ENCODE measurements at regions not wholly inside any gene's neighbourhood (a gene's known extent, or its start where the extent isn't known, plus 50 kb on each side); places are given as distances from the start of the nearest gene placed in this dataset.

- Histone ChIP-seq H3K36me3 (no peaks in the 10 kb centered on the region), H3K9me3 (no peaks in the 10 kb centered on the region), H3K9ac (no peak overlapping the region), H3K4me2 (peak overlapping the region; percentile 63), H3K4me1 (peaks cover 40% of the 10 kb centered on the region), H3K27ac (peak overlapping the region; percentile 52; the same call in 1 of the 2 replicates), H3K4me3 (no peak overlapping the region), H3K27me3 (no peaks in the 10 kb centered on the region), H4K20me1 (no peaks in the 10 kb centered on the region)
- TF ChIP-seq Cebpa-rat (IDR thresholded peaks at IDR 0.05), result no peak
Observed at GRCh38 chr20:23159256-23159946, 73.3 kb upstream of the CD93 start.

- no peak overlapping the region for H3K27ac ChIP-seq
- H4K20me1 ChIP-seq, result no peaks in the 10 kb centered on the region
- H3K4me3 ChIP-seq, result no peak overlapping the region
- no peaks in the 10 kb centered on the region for H3K36me3 ChIP-seq
- H3K9ac ChIP-seq, result no peak overlapping the region
- TF ChIP-seq Cebpa-rat (IDR thresholded peaks at IDR 0.05), result no peak
- no peak overlapping the region for H3K4me2 ChIP-seq
- no peaks in the 10 kb centered on the region for H3K27me3 ChIP-seq
- H3K9me3 ChIP-seq, result no peaks in the 10 kb centered on the region
- H3K4me1 ChIP-seq, result peaks cover 47% of the 10 kb centered on the region
Observed at GRCh38 chr20:23157734-23158133, 71.6 kb upstream of the CD93 start.

- Histone ChIP-seq H4K20me1 (no peaks in the 10 kb centered on the region), H3K9ac (no peak overlapping the region), H3K4me1 (peaks cover 54% of the 10 kb centered on the region), H3K9me3 (no peaks in the 10 kb centered on the region), H3K4me2 (no peak overlapping the region), H3K27me3 (no peaks in the 10 kb centered on the region), H3K27ac (no peak overlapping the region), H3K4me3 (no peak overlapping the region), H3K36me3 (no peaks in the 10 kb centered on the region)
- TF ChIP-seq Cebpa-rat (IDR thresholded peaks at IDR 0.05), result no peak
Observed at GRCh38 chr20:23156842-23157423, 70.8 kb upstream of the CD93 start.

- Histone ChIP-seq H3K9ac (no peak overlapping the region), H3K4me2 (no peak overlapping the region), H3K27me3 (no peaks in the 10 kb centered on the region), H3K4me1 (peaks cover 54% of the 10 kb centered on the region), H3K36me3 (no peaks in the 10 kb centered on the region), H3K4me3 (no peak overlapping the region), H3K27ac (no peak overlapping the region), H3K9me3 (no peaks in the 10 kb centered on the region), H4K20me1 (no peaks in the 10 kb centered on the region)
- TF ChIP-seq Cebpa-rat (IDR thresholded peaks at IDR 0.05), result no peak
Observed at GRCh38 chr20:23156170-23156841, 70.2 kb upstream of the CD93 start.

- H4K20me1 ChIP-seq, result no peaks in the 10 kb centered on the region
- TF ChIP-seq Cebpa-rat (IDR thresholded peaks at IDR 0.05), result no peak
- peak overlapping the region; percentile 64 for H3K4me2 ChIP-seq
- no peaks in the 10 kb centered on the region for H3K9me3 ChIP-seq
- H3K27me3 ChIP-seq, result no peaks in the 10 kb centered on the region
- no peak overlapping the region for H3K9ac ChIP-seq
- H3K4me1 ChIP-seq, result peaks cover 55% of the 10 kb centered on the region
- no peak overlapping the region for H3K4me3 ChIP-seq
- 0 out of 2 replicates have a peak overlapping the region, but pooled peaks have one; percentile 22 for H3K27ac ChIP-seq
- H3K36me3 ChIP-seq, result no peaks in the 10 kb centered on the region
Observed at GRCh38 chr20:23155141-23155590, 69.0 kb upstream of the CD93 start.

GRCh38 chr20:23153696-23154341 is 67.7 kb upstream of the CD93 start:
- H3K4me1 ChIP-seq, result peaks cover 48% of the 10 kb centered on the region

GRCh38 chr20:23152902-23153301 is 66.8 kb upstream of the CD93 start:
- Histone ChIP-seq H4K20me1 (no peaks in the 10 kb centered on the region), H3K4me1 (peaks cover 46% of the 10 kb centered on the region), H3K9me3 (no peaks in the 10 kb centered on the region), H3K27me3 (no peaks in the 10 kb centered on the region), H3K4me2 (peak overlapping the region; percentile 65), H3K4me3 (no peak overlapping the region), H3K27ac (peak overlapping the region; percentile 52), H3K9ac (no peak overlapping the region), H3K36me3 (no peaks in the 10 kb centered on the region)
- TF ChIP-seq Cebpa-rat (IDR thresholded peaks at IDR 0.05), result no peak

More at GRCh38 chr20:23153696-23154341, 67.7 kb upstream of the CD93 start:
- Histone ChIP-seq H3K9ac (no peak overlapping the region), H3K4me3 (no peak overlapping the region), H3K9me3 (no peaks in the 10 kb centered on the region), H4K20me1 (no peaks in the 10 kb centered on the region), H3K4me2 (no peak overlapping the region), H3K36me3 (no peaks in the 10 kb centered on the region), H3K27me3 (no peaks in the 10 kb centered on the region), H3K27ac (no peak overlapping the region)
- no peak for TF ChIP-seq Cebpa-rat (IDR thresholded peaks at IDR 0.05)

GRCh38 chr20:23152308-23152892 is 66.3 kb upstream of the CD93 start:
- peak overlapping the region; percentile 65 for H3K4me2 ChIP-seq
- no peaks in the 10 kb centered on the region for H4K20me1 ChIP-seq
- H3K27ac ChIP-seq, result peak overlapping the region; percentile 52
- H3K27me3 ChIP-seq, result no peaks in the 10 kb centered on the region
- no peak overlapping the region for H3K9ac ChIP-seq
- no peak overlapping the region for H3K4me3 ChIP-seq
- H3K9me3 ChIP-seq, result no peaks in the 10 kb centered on the region
- no peak for TF ChIP-seq Cebpa-rat (IDR thresholded peaks at IDR 0.05)
- H3K36me3 ChIP-seq, result no peaks in the 10 kb centered on the region
- H3K4me1 ChIP-seq, result peaks cover 49% of the 10 kb centered on the region

GRCh38 chr20:23151885-23152284 is 65.8 kb upstream of the CD93 start:
- Histone ChIP-seq H3K4me1 (peaks cover 49% of the 10 kb centered on the region), H3K36me3 (no peaks in the 10 kb centered on the region), H3K9ac (no peak overlapping the region), H3K27me3 (no peaks in the 10 kb centered on the region), H3K9me3 (no peaks in the 10 kb centered on the region), H3K4me3 (no peak overlapping the region), H4K20me1 (no peaks in the 10 kb centered on the region), H3K4me2 (peak overlapping the region; percentile 65), H3K27ac (peak overlapping the region; percentile 52)
- TF ChIP-seq Cebpa-rat (IDR thresholded peaks at IDR 0.05), result no peak

Data from BLaER1 (cell line).